Aorta (tissue), 5 donors: ENCODE measurements at regions not wholly inside any gene's neighbourhood (a gene's known extent, or its start where the extent isn't known, plus 50 kb on each side); places are given as distances from the start of the nearest gene placed in this dataset.

Experiments used
- ATAC-seq: fragments of 200-7000 bp; cut with Tn5 transposase; one replicate; pipeline ENCODE4 v1.9.1; 2022; ENCODE audit warnings: moderate library complexity; ENCODE audit not compliant: low FRiP score
- DNase-seq, 2 donors: peaks; one replicate each; pipeline ENCODE4 v3.0.0-alpha.2; 2020
- H3K27ac ChIP-seq, 2 donors: one replicate each; pipeline ENCODE4 v1.5.1; 2013; ENCODE audit warnings: low read length in 2 of 2, mild to moderate bottlenecking in 2 of 2, moderate library complexity in 2 of 2, control low read depth in 1 of 2, inconsistent platforms in 1 of 2, low read depth in 1 of 2
- H3K27me3 ChIP-seq, 2 donors: one replicate each; pipeline ENCODE4 v1.6.1; 2013; ENCODE audit warnings: control low read depth in 1 of 2, low read length in 1 of 2, mild to moderate bottlenecking in 1 of 2, moderate library complexity in 1 of 2; ENCODE audit not compliant: insufficient read depth in 2 of 2, control insufficient read depth in 1 of 2
- H3K36me3 ChIP-seq, 2 donors: one replicate each; pipeline ENCODE4 v1.6.1; 2013; ENCODE audit warnings: control low read depth in 1 of 2, low read length in 1 of 2, mild to moderate bottlenecking in 1 of 2; ENCODE audit not compliant: insufficient read depth in 2 of 2, control insufficient read depth in 1 of 2
- H3K4me1 ChIP-seq, 2 donors: one replicate each; pipeline ENCODE4 v1.6.1; 2013; ENCODE audit warnings: low read length in 2 of 2, control low read depth in 1 of 2, mild to moderate bottlenecking in 1 of 2, moderate library complexity in 1 of 2; ENCODE audit not compliant: insufficient read depth in 2 of 2, control insufficient read depth in 1 of 2
- H3K4me3 ChIP-seq, 2 donors: one replicate each; pipeline ENCODE4 v1.5.1; 2013; ENCODE audit warnings: low read length in 2 of 2, control low read depth in 1 of 2, mild to moderate bottlenecking in 1 of 2
- H3K9me3 ChIP-seq: one replicate; pipeline ENCODE4 v1.6.1; 2013; ENCODE audit warnings: mild to moderate bottlenecking, low read length; ENCODE audit not compliant: control insufficient read depth
- WGBS, 2 donors: extraction: QIAGEN DNeasy Blood & Tissue Kit; methylation state at CpG; one replicate each; pipeline ENCODE4 v1.1.7; 2013; 5-methylcytosine and 5-hydroxymethylcytosine counted together
- intact Hi-C, 2 donors: fragments of 100-400 bp; cut with DNase I; formaldehyde crosslinking; loops; one replicate each; pipeline versions ENCODE4 v1.14.2 to v1.15.0; 2022
- donor health status: healthy with polysubstance abuse.
- donor health status: Bipolar disorder and iron deficiency.
- donor health status: DM: no; HTN: no; CAD: no.
- donor health status: DM: no; HTN: no; CAD: no.
- donor health status: DM: yes; HTN: yes; CAD: no.

DNA sequence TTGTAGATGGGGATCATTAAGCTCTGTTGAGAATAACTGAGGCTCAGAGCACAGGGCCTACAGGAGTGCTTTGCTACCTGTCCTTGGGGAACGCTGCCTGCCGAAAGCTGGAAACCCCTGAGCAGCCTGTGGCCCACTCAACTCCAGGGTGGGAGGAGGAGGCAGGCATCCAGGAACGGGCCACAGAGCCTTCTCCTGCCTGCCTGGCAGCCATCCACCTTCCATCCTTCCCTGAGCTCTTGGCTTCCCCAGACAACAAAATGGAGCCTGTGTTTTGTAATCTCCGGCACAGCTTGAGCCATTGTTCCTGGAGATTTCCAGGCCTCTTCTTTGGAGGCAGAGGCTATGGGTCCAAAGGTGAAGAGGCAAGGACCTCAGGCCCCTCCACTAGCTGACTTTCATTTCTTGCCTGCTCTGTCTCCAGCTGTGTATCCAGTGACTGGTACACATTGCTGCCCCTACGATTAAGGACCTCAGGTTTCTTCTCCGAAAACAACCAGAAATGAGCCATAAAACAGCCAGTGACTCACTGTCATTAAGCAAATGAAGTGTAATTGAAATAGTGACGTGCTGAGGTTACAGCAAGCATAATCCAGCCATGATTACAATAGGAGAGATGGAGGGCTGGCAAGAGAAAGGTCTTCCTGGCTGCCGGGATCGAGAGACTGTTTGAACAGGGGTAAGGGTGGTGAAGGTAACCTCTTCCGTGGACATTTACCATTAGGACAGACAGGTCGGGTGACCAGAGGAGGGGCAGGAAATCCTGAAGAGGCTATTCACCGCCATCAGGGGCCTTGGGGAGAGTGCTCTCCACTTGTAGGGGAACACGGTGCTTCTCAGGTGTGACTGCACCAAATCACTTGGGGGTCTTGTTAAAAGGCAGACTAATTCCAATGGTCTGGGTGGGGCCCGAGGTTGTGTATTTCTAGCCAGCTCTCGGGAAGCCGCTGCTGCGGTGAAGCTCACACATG lies 56.3 kb upstream of the KCNA5 start:
- DNase-seq (no peak), ATAC-seq (no peak)
- H3K36me3 ChIP-seq: no peaks in the 10 kb centered on the region
- WGBS, 2 donors: 87 to 88% methylated on average over 17 of the region's 17 CpGs
- no peaks in the 10 kb centered on the region for H3K4me1 ChIP-seq
- intact Hi-C loops: no loop called here
- peaks cover 0 to 1% of the 10 kb centered on the region in 2 donors for H3K27me3 ChIP-seq
- H3K4me3 ChIP-seq: no peak overlapping the region
- H3K27ac ChIP-seq: no peak overlapping the region
- no peaks in the 10 kb centered on the region for H3K9me3 ChIP-seq

DNA sequence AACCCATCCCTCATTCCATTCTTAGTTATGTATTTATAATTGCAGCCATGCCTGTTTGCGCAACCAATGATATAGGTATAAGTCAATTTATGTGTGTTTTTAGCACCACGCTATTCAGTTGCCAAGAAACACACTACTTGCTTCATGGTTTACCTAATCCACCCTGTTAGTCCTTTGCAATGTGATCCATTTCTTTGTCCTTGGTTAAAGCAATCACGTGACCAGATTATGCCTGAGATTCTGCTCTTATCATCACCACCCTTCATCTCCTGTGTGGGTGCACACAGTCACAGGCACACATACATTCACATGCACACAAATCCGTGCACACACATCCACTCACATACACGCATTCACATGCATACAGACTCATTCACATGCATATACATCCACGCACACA lies 52.3 kb upstream of the KCNA5 start:
- Histone ChIP-seq H3K9me3 (no peaks in the 10 kb centered on the region), H3K36me3 (no peaks in the 10 kb centered on the region), H3K4me1 (no peaks in the 10 kb centered on the region), H3K4me3 (no peak overlapping the region), H3K27ac (no peak overlapping the region), H3K27me3 (no peaks in the 10 kb centered on the region)
- DNase-seq (no peak), ATAC-seq (no peak)
- intact Hi-C loops: no loop called here
- WGBS, 2 donors: 82 to 84% methylated on average over 6 of the region's 6 CpGs

DNA sequence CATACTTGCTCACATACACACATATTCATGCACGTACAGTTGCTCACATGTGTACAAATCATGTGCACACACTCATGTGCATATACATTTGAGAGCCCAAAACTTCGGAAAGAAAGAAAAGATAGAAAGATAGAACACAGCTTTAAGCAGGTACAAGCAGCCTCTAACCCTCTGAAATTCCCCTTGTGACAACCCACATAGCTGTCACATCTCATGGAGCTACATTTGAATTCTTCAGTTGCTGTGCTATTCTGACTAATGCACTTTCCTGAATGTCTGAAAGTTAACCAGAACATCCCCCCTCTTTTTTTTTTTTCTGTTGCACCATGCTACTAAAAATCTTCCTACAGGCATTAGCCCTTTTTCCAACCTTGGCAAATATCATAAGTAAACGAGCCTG lies 51.9 kb upstream of the KCNA5 start:
- ATAC-seq: no peak
- no peak overlapping the region for H3K27ac ChIP-seq
- H3K36me3 ChIP-seq: no peaks in the 10 kb centered on the region
- H3K9me3 ChIP-seq: no peaks in the 10 kb centered on the region
- no peak overlapping the region for H3K4me3 ChIP-seq
- intact Hi-C loops: no loop called here
- no peaks in the 10 kb centered on the region for H3K4me1 ChIP-seq
- WGBS, 2 donors: 77 to 80% methylated on average over 3 of the region's 3 CpGs
- H3K27me3 ChIP-seq: no peaks in the 10 kb centered on the region
- no peak for DNase-seq

DNA sequence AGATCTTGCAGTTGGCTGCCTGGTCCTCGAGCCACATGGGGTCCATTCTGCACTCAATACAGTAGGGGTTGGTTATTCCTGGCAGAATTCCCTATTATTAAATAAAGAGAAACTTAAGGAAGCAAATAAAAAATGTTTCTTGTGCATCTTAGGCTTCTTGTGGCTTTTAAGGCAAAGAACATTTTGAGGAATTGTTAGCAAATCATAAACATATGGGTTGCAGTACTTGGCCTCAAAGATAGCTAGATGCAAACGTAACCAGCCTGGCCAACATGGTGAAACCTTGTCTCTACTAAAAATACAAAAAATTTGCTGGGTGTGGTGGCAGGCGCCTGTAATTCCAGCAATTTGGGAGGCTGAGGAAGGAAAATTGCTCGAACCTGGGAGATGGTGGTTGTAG lies 50.8 kb upstream of the KCNA5 start:
- intact Hi-C loops: no loop called here
- ATAC-seq (no peak), DNase-seq (no peak)
- WGBS, 2 donors: 73 to 78% methylated on average over 4 of the region's 4 CpGs
- H3K4me1 ChIP-seq: no peaks in the 10 kb centered on the region
- H3K36me3 ChIP-seq: no peaks in the 10 kb centered on the region
- no peaks in the 10 kb centered on the region for H3K9me3 ChIP-seq
- no peak overlapping the region for H3K4me3 ChIP-seq
- no peaks in the 10 kb centered on the region for H3K27me3 ChIP-seq
- H3K27ac ChIP-seq: no peak overlapping the region
